Testis (tissue), 2 donors: ENCODE measurements at regions not wholly inside any gene's neighbourhood (a gene's known extent, or its start where the extent isn't known, plus 50 kb on each side); places are given as distances from the start of the nearest gene placed in this dataset.

Experiments used
- CTCF ChIP-seq, 3 experiments: fragments of 450-650 bp in 2 of 3; fragments of 200-600 bp in 1 of 3; sonication (generic) in 1 of 3; IDR thresholded peaks; one replicate each; pipeline ENCODE4 v1.5.1; 2016 to 2019; ENCODE audit warnings: antibody characterized with exemption in 3 of 3, mild to moderate bottlenecking in 2 of 3, moderate library complexity in 1 of 3
- POLR2A ChIP-seq: fragments of 450-650 bp; IDR thresholded peaks from one replicate; pipeline ENCODE4 v1.6.1; 2017; ENCODE audit warnings: antibody characterized with exemption, mild to moderate bottlenecking, moderate library complexity

GRCh38 chr16:49103298-49103697, 178.3 kb downstream of the CBLN1 start:
- TF ChIP-seq CTCF (IDR thresholded peaks at IDR 0.05): no peak
- TF ChIP-seq POLR2A: no peak
